ENCODE measurements at regions not wholly inside any gene's neighbourhood (a gene's known extent, or its start where the extent isn't known, plus 50 kb on each side); places are given as distances from the start of the nearest gene placed in this dataset.

DNA sequence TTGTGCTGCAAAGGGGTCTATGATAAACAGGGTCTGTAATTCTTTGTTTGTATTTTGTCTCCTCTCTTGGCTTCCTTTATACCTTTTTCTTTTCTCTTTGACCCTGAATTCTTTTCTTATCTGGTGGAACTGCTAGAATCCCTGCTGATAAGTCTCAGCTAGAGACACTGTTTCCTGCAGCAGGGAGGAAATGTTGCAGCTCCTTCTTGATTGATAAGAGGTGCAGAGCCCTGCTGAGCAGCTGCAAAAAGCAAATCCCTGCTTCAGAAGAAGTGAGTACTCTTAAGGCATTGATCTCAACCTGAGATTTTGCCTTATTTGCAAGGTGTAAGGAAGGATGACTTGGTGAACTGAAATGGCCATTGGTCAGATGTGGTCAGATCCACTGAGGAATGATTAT, 167.8 kb downstream of the NUP35 start:
- POLR2A ChIA-PET: no interaction called here
- no peaks in the 10 kb centered on the region for H3K4me1 ChIP-seq (replicated peaks in 1 of 2; ENCODE audit: control insufficient read depth in 2 of 2, insufficient read depth in 2 of 2, low read length in 2 of 2)
- ATAC-seq (no peak), FAIRE-seq (no peak), DNase-seq (ENCODE audit: extremely low read depth in 1 of 4, low spot score in 3 of 4) (no peak)
- no TSS peak for BruUV-seq (replicated peaks)
- no peaks in the 10 kb centered on the region for H3K9me3 ChIP-seq (replicated peaks; ENCODE audit: control insufficient read depth, insufficient read depth, low read depth, low read length)
- no peaks in the 10 kb centered on the region for H4K20me1 ChIP-seq (replicated peaks; ENCODE audit: control insufficient read depth, insufficient read depth, low read length)
- in situ Hi-C loops (cut with MboI): no loop called here
- no peaks in the 10 kb centered on the region for H3K9me1 ChIP-seq (ENCODE audit: control insufficient read depth, insufficient read depth, low read length)
- no peak overlapping the region for H3K27ac ChIP-seq (ENCODE audit: extremely low read depth, low read depth, low read length)
- no peaks in the 10 kb centered on the region for H3K36me3 ChIP-seq (ENCODE audit: control insufficient read depth, insufficient read depth, low read length)
- no peaks in the 10 kb centered on the region for H3K79me2 ChIP-seq (ENCODE audit: control insufficient read depth, insufficient read depth, low read length)
- CTCF ChIA-PET (ENCODE audit: low intra/inter-chr PET ratio): no interaction called here
- no peak overlapping the region for H3K4me3 ChIP-seq
- H2AFZ ChIP-seq (ENCODE audit: low read depth, low read length): no peak overlapping the region
- H3K9ac ChIP-seq (ENCODE audit: insufficient read depth in 1 of 2, low read depth in 2 of 2, low read length in 2 of 2): no peak overlapping the region
- TF ChIP-seq CBFA2T3 (IDR thresholded peaks at IDR 0.05): 0 out of 2 replicates have a peak, but pooled peaks have one; percentile 4
- TF ChIP-seq BDP1 (IDR thresholded peaks at IDR 0.05; ENCODE audit: insufficient read depth, insufficient read length): no peak
- TF ChIP-seq, protein P1, sequence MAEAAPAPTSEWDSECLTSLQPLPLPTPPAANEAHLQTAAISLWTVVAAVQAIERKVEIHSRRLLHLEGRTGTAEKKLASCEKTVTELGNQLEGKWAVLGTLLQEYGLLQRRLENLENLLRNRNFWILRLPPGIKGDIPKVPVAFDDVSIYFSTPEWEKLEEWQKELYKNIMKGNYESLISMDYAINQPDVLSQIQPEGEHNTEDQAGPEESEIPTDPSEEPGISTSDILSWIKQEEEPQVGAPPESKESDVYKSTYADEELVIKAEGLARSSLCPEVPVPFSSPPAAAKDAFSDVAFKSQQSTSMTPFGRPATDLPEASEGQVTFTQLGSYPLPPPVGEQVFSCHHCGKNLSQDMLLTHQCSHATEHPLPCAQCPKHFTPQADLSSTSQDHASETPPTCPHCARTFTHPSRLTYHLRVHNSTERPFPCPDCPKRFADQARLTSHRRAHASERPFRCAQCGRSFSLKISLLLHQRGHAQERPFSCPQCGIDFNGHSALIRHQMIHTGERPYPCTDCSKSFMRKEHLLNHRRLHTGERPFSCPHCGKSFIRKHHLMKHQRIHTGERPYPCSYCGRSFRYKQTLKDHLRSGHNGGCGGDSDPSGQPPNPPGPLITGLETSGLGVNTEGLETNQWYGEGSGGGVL (CRISPR knock-in tag; IDR thresholded peaks at IDR 0.05): no peak
- TF ChIP-seq, protein P2, sequence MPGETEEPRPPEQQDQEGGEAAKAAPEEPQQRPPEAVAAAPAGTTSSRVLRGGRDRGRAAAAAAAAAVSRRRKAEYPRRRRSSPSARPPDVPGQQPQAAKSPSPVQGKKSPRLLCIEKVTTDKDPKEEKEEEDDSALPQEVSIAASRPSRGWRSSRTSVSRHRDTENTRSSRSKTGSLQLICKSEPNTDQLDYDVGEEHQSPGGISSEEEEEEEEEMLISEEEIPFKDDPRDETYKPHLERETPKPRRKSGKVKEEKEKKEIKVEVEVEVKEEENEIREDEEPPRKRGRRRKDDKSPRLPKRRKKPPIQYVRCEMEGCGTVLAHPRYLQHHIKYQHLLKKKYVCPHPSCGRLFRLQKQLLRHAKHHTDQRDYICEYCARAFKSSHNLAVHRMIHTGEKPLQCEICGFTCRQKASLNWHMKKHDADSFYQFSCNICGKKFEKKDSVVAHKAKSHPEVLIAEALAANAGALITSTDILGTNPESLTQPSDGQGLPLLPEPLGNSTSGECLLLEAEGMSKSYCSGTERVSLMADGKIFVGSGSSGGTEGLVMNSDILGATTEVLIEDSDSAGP (CRISPR knock-in tag; IDR thresholded peaks at IDR 0.05): no peak
- TF ChIP-seq, protein P3, sequence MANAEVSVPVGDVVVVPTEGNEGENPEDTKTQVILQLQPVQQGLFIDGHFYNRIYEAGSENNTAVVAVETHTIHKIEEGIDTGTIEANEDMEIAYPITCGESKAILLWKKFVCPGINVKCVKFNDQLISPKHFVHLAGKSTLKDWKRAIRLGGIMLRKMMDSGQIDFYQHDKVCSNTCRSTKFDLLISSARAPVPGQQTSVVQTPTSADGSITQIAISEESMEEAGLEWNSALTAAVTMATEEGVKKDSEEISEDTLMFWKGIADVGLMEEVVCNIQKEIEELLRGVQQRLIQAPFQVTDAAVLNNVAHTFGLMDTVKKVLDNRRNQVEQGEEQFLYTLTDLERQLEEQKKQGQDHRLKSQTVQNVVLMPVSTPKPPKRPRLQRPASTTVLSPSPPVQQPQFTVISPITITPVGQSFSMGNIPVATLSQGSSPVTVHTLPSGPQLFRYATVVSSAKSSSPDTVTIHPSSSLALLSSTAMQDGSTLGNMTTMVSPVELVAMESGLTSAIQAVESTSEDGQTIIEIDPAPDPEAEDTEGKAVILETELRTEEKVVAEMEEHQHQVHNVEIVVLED (CRISPR knock-in tag; IDR thresholded peaks at IDR 0.05): no peak
- TF ChIP-seq ZNF699 (CRISPR knock-in tag; IDR thresholded peaks at IDR 0.05; ENCODE audit: insufficient replicate concordance): no peak
- no peak overlapping the region for H3K4me2 ChIP-seq (ENCODE audit: insufficient read depth, low read length)
- intact Hi-C loops (cut with micrococcal nuclease): loop anchor here (10.0 kb wide), 1 partner anchor 763 kb away; no protein-coding TSS in a partner anchor
- no peaks in the 10 kb centered on the region for H3K27me3 ChIP-seq (ENCODE audit: control insufficient read depth in 2 of 2, insufficient read depth in 2 of 2, low read length in 2 of 2)
